Stimulated activated CD4-positive, alpha-beta T cell treated with anti-CD3 and anti-CD28 coated beads, Interleukin-2, amount 100 ng/mL, for 48 hours (primary cell): ENCODE measurements at regions not wholly inside any gene's neighbourhood (a gene's known extent, or its start where the extent isn't known, plus 50 kb on each side); places are given as distances from the start of the nearest gene placed in this dataset.

Experiments used
- DNase-seq, 2 donors: peaks; one replicate each; pipeline ENCODE4 v3.0.0-alpha.2; 2020

GRCh38 chr1:199724049-199724448, 303.5 kb upstream of the NR5A2 start:
- no peak for DNase-seq

- DNase-seq: no peak
Observed at GRCh38 chr1:199725002-199725565, 302.4 kb upstream of the NR5A2 start.

GRCh38 chr1:199727682-199728081, 299.8 kb upstream of the NR5A2 start:
- no peak for DNase-seq

DNA sequence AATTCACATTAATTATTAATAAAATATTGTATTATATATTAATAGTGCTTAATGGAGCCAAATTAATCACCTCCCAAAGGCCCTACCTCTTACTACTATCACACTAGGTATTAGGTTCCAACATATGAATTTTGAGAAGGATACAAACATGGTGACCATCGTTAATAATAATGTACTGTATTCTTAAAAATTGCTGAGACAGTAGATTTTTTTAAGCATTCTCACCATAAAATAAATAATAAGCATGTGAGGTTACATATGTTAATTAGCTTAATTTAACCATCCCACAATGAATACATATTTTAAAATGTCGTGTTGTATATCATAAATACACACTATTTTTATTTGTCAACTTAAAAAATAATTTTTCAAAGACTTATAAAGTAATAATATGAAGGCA, 299.2 kb upstream of the NR5A2 start:
- no peak for DNase-seq

- no peak for DNase-seq
Observed at GRCh38 chr1:199733125-199733524, 294.4 kb upstream of the NR5A2 start.

GRCh38 chr1:199734186-199734585, 293.3 kb upstream of the NR5A2 start:
- DNase-seq: no peak

- no peak for DNase-seq
Observed at GRCh38 chr1:199735660-199736059, 291.9 kb upstream of the NR5A2 start.

DNA sequence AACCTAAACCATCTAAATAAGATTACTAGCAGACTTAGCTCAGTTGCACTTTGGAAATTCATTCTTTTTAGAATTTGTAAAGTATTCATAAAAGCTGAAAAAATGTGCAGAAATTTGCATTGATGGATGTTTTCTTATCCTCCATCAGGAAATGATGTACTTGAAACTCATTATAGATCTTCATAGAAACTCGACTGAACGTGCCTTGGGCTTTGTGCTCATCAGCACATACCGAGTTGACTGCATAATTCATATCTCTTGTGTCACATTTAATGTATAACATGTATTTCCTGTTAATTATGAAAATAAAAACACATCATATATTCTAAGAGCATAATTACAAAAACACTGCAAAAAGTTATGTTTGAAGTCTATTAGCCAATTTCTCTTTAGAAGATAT, 290.9 kb upstream of the NR5A2 start:
- DNase-seq: no peak

DNA sequence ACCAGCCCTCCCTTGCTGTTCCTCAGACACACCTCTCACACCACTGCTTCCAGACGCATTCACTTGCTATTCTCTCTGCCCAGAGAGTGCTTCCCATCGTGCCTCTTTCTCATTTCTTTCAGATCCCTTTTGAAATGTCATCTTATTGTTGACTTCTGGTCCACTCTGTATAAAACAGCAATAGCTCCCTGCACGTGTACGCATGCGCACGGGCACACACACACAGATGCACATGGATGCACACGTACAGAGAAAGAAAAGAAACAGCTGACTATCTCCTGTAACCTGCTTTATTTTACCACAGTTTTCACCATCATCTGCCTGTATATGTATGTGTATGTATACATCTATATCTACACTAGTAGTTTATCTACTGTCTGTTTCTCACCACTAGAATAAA, 285.9 kb upstream of the NR5A2 start:
- DNase-seq: no peak

GRCh38 chr1:199742547-199742946, 285.0 kb upstream of the NR5A2 start:
- DNase-seq: no peak

GRCh38 chr1:199743227-199743626, 284.3 kb upstream of the NR5A2 start:
- DNase-seq: no peak

DNA sequence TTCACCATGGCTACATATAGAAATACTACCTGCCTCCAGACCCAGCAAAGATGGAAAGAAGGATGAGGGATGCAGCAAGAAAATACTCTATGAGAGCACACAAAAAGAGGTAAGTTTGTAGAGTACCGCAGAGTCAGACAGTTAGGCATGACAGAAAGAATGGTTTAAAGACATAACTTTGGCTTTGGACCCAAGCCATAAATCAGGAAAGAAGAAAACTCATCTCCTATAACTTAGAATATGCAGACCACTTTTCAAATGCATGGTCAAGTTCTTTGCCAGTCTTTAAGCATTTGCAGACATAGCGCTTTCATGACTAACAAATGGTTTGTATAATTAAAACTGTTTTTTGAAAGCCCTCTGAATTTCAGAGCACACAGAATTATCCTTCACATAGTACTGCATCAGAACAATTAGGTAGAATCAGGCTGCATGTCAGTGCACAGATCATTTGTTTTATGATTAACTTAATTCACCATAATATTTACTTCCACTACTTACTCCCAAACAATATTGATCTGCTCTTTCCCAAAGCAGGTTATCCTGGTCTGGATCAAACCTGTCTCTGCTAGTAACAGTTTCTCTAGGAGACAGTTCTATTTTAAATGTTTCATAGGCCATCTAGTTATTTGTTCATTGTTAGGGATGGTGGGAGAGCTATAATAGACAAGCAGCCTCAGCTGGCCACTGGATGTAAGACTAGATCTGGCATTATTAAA, 280.7 kb upstream of the NR5A2 start:
- DNase-seq: no peak

DNA sequence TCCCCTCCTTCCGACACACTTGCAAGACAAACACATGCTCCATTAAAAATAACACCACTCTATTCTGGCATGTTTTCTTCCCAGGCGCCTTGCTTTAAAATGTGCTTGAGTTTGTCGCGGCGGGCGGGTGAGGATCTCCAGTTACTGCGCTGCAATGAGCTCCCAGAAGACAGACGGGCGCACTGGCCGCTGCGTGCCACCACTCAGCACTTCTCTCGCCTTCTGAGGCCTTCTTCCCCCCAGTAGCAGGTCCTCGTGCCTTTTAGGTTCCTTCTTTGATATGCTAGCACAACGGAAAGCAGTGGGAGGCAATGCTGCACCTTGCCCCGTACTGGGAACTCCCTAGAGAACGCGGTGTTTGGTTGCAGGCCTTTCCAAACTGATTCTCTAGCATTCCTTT, 279.5 kb upstream of the NR5A2 start:
- DNase-seq: no peak

DNA sequence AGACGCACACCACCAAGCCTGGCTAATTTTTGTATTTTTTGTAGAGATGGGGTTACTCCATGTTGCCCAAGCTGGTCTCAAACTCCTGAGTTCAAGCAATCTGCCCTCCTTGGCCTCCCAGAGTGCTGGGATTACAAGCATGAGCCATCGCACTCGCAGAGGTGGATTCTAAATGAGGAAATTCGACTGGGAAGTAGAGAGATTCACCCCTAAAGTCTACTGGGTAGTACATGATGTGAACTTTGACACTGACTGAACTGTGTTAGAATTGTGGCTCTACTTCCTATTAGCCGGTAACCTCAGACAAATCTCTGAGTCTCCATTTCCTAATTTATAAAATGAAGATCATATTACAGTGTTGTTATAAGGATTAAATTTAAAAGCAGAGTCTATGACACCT, 276.0 kb upstream of the NR5A2 start:
- DNase-seq: no peak

GRCh38 chr1:199751962-199752687, 275.4 kb upstream of the NR5A2 start:
- no peak for DNase-seq

DNA sequence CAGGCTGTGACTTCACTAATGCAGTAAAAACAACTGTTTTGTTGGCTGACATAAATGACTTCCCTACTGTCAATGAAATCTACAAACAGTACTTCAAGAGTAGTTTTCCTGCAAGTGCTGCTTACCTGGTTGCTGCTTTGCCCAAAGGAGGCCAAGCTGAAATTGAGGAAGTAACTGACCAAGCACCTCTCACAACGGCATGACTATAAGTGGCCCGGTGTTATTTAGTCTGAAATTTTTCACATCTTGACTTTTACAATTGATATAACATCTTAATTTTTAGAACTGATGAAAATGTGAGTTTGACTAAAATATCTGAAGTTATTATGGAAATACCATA, 274.9 kb upstream of the NR5A2 start:
- no peak for DNase-seq

- DNase-seq: no peak
Observed at GRCh38 chr1:199753513-199753912, 274.0 kb upstream of the NR5A2 start.

DNA sequence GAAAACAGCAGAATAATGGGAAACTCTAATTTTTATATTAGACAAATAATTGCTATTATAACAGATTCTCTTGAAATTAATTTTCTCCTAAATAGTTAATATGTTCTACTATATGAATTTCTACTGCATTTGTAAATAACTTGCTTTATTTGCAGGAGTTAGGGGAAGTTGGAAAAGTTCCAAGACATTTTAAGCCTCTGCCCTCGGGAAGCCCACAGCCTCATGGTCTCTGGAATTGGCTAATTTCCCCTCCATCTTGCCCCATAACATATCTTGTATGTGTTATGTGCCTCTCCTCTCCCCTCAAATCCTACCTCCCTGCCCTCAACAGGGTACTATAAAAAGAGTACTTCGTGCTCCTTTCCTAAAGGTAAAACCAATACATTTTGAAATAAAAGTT, 271.4 kb upstream of the NR5A2 start:
- DNase-seq: no peak

- DNase-seq: no peak
Observed at GRCh38 chr1:199758626-199759255, 268.8 kb upstream of the NR5A2 start.

DNA sequence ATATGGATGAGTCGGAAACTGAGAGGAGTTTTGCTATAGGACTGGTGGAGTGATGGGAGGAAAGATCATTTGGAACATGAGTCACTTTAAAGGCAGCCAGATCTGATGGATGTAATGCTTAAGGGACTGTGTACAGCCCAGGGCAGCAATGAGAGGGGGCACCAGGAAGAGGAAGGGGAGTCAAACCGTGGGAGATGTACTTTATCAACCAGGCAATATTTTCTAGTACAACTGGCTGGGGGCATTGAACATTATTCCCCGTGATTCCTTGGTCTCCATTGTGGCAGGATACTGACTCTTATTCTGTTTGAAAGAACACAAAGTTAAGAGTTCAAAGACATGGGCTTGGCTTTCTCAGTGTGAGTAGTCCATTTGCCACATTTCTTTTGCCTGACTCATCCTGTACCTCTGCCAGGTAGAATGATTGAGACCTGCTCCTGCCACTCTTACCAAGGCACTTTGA, 268.2 kb upstream of the NR5A2 start:
- DNase-seq: no peak

DNA sequence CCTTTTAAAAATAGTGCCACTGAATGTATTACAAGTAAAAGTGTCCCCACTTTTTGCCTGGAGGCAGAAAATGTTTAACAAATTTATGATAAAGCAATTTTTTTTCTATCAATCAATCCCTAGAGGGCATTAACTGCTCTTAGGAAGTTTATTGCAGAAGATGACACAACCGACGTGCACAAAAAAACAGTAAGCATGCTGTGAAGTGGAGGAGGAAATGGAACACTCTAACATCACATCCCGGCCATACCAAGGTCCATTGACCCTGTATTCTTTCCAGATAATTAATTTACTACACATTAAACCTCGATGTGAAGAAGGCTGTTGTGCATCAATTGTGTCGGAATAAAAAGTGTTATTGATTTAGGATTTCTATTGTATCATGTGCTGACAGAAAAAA, 264.9 kb upstream of the NR5A2 start:
- DNase-seq: no peak

- no peak for DNase-seq
Observed at GRCh38 chr1:199766218-199766792, 261.2 kb upstream of the NR5A2 start.

GRCh38 chr1:199767700-199768099, 259.8 kb upstream of the NR5A2 start:
- no peak for DNase-seq
